ENCODE measurements at regions not wholly inside any gene's neighbourhood (a gene's known extent, or its start where the extent isn't known, plus 50 kb on each side); places are given as distances from the start of the nearest gene placed in this dataset.

GRCh38 chr10:10353326-10353868 lies 664.3 kb upstream of the CELF2 start:
- Histone ChIP-seq H3K9me3 (no peaks in the 10 kb centered on the region), H3K27me3 (no peaks in the 10 kb centered on the region), H3K36me3 (no peaks in the 10 kb centered on the region), H3K27ac (no peak overlapping the region), H3K4me1 (no peaks in the 10 kb centered on the region), H3K4me3 (no peak overlapping the region)
- WGBS, 2 donors = 71 to 77% methylated on average over 8 of the region's 8 CpGs
- intact Hi-C loops (cut with DNase I) = no loop called here
- TF ChIP-seq, protein P1, sequence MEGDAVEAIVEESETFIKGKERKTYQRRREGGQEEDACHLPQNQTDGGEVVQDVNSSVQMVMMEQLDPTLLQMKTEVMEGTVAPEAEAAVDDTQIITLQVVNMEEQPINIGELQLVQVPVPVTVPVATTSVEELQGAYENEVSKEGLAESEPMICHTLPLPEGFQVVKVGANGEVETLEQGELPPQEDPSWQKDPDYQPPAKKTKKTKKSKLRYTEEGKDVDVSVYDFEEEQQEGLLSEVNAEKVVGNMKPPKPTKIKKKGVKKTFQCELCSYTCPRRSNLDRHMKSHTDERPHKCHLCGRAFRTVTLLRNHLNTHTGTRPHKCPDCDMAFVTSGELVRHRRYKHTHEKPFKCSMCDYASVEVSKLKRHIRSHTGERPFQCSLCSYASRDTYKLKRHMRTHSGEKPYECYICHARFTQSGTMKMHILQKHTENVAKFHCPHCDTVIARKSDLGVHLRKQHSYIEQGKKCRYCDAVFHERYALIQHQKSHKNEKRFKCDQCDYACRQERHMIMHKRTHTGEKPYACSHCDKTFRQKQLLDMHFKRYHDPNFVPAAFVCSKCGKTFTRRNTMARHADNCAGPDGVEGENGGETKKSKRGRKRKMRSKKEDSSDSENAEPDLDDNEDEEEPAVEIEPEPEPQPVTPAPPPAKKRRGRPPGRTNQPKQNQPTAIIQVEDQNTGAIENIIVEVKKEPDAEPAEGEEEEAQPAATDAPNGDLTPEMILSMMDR (IDR thresholded peaks at IDR 0.05) = no peak
- TF ChIP-seq POLR2A (IDR thresholded peaks at IDR 0.05) = no peak
- DNase-seq = no peak

- TF ChIP-seq, protein P1 (IDR thresholded peaks at IDR 0.05) = no peak
- TF ChIP-seq POLR2A (IDR thresholded peaks at IDR 0.05) = no peak
- no peaks in the 10 kb centered on the region for H3K36me3 ChIP-seq
- H3K4me3 ChIP-seq = no peak overlapping the region
- 40 to 55% methylated on average over 2 of the region's 2 CpGs for WGBS, 2 donors
- no peaks in the 10 kb centered on the region for H3K4me1 ChIP-seq
- H3K27ac ChIP-seq = no peak overlapping the region
- DNase-seq = no peak
- intact Hi-C loops (cut with DNase I) = no loop called here
- H3K9me3 ChIP-seq = no peaks in the 10 kb centered on the region
- no peaks in the 10 kb centered on the region for H3K27me3 ChIP-seq
Observed at GRCh38 chr10:10359263-10359662, 658.4 kb upstream of the CELF2 start.

DNA sequence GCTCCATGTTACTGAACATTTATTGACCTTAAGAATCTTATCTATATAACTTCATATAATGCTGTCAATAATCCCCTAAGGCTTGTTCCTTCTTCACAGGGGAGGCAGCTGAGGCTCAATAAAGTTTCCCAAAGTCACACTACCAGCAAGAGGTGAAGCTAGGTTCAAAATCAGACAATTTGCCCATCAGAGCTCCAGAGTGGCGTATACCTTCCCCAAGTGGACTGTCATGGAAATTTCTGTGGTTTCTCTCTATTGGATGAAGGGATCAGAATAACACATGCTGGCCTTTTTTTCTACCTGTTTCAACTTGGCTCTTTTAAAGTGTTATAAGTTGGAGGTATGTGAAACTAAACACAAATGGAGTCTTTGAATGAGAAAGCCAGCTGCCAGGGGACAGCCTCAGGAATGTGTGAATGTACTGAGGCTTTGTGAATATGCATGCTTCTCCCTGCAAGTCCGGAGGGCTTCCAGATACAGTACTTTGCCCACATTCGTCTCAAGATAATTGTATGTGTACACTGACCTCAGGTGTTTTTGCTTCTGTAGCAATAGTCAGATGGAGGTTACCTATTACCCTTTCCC lies 656.3 kb upstream of the CELF2 start:
- Histone ChIP-seq H3K27me3 (no peaks in the 10 kb centered on the region), H3K27ac (no peak overlapping the region), H3K9me3 (no peaks in the 10 kb centered on the region), H3K4me3 (no peak overlapping the region), H3K4me1 (no peaks in the 10 kb centered on the region), H3K36me3 (no peaks in the 10 kb centered on the region)
- TF ChIP-seq POLR2A (IDR thresholded peaks at IDR 0.05) = no peak
- TF ChIP-seq, protein P1 (IDR thresholded peaks at IDR 0.05) = no peak
- 59 to 67% methylated on average over 3 of the region's 3 CpGs for WGBS, 2 donors
- intact Hi-C loops (cut with DNase I) = no loop called here
- no peak for DNase-seq

DNA sequence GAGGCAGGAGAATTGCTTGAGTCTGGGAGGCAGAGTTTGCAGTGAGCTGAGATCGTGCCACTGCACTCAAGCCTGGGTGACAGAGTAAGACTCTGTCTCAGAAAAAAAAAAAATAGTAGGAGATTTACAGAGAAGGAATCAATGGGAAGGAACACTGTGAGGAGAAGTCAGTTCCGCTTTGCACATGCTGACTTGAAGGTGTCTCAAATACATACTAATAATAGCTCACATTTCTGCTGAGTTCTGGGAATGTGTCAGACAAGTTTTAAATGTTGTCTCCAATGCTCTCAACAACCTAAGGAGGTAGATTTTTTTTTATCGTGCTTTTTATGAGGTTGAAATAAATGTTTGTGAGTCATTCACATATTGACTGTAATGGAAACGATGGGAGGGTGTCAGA lies 654.9 kb upstream of the CELF2 start:
- Histone ChIP-seq H3K27ac (no peak overlapping the region), H3K27me3 (no peaks in the 10 kb centered on the region), H3K4me3 (no peak overlapping the region), H3K36me3 (no peaks in the 10 kb centered on the region), H3K4me1 (no peaks in the 10 kb centered on the region), H3K9me3 (no peaks in the 10 kb centered on the region)
- intact Hi-C loops (cut with DNase I) = no loop called here
- 74 to 86% methylated on average over 4 of the region's 4 CpGs for WGBS, 2 donors
- DNase-seq = no peak
- TF ChIP-seq, protein P1 (IDR thresholded peaks at IDR 0.05) = no peak
- no peak for TF ChIP-seq POLR2A (IDR thresholded peaks at IDR 0.05)

GRCh38 chr10:10363217-10363616 lies 654.5 kb upstream of the CELF2 start:
- intact Hi-C loops (cut with DNase I) = no loop called here
- Histone ChIP-seq H3K4me3 (no peak overlapping the region), H3K4me1 (no peaks in the 10 kb centered on the region), H3K9me3 (no peaks in the 10 kb centered on the region), H3K36me3 (no peaks in the 10 kb centered on the region), H3K27ac (no peak overlapping the region), H3K27me3 (no peaks in the 10 kb centered on the region)
- no peak for DNase-seq
- 85 to 88% methylated on average over 6 of the region's 6 CpGs for WGBS, 2 donors
- no peak for TF ChIP-seq POLR2A (IDR thresholded peaks at IDR 0.05)
- TF ChIP-seq, protein P1 (IDR thresholded peaks at IDR 0.05) = no peak

Data from esophagus squamous epithelium (tissue), 5 donors.